Astrocyte (in vitro differentiated cells and primary cell): ENCODE measurements at regions not wholly inside any gene's neighbourhood (a gene's known extent, or its start where the extent isn't known, plus 50 kb on each side); places are given as distances from the start of the nearest gene placed in this dataset.

Source experiments
- DNase-seq: peaks from one replicate; pipeline ENCODE4 v3.0.0-alpha.2; 2010; ENCODE audit warnings: low read depth
- FAIRE-seq: peaks from 2 replicates; lab custom pipeline; 2011; peaks lifted over from hg19 to GRCh38; lab: Jason Lieb, UNC
- H2AFZ ChIP-seq: 2 replicates; pipeline ENCODE4 v1.6.0; 2012; ENCODE audit warnings: low read depth, low read length, inconsistent platforms
- H3K27ac ChIP-seq: 2 replicates; pipeline ENCODE4 v1.5.1; 2011; ENCODE audit warnings: low read depth, low read length, inconsistent platforms
- H3K27me3 ChIP-seq: 2 replicates; pipeline ENCODE4 v1.6.0; 2011; ENCODE audit warnings: low read length, inconsistent platforms; ENCODE audit not compliant: insufficient read depth
- H3K36me3 ChIP-seq: 2 replicates; pipeline ENCODE4 v1.5.1; 2011; ENCODE audit warnings: low read length, inconsistent platforms; ENCODE audit not compliant: insufficient read depth
- H3K4me1 ChIP-seq: 2 replicates; pipeline ENCODE4 v1.5.1; 2011; ENCODE audit warnings: low read length, inconsistent platforms; ENCODE audit not compliant: insufficient read depth
- H3K4me2 ChIP-seq: 2 replicates; pipeline ENCODE4 v1.6.0; 2012; ENCODE audit warnings: low read length, inconsistent platforms
- H3K4me3 ChIP-seq: 2 replicates; pipeline ENCODE4 v1.5.1; 2011; ENCODE audit warnings: low read depth, mild to moderate bottlenecking, low read length, inconsistent platforms; ENCODE audit not compliant: insufficient read depth
- H3K79me2 ChIP-seq: 2 replicates; pipeline ENCODE4 v1.6.0; 2012; ENCODE audit warnings: mild to moderate bottlenecking, low read length, inconsistent platforms; ENCODE audit not compliant: insufficient read depth
- H3K9ac ChIP-seq: 2 replicates; pipeline ENCODE4 v1.6.0; 2012; ENCODE audit warnings: mild to moderate bottlenecking, low read length, inconsistent platforms
- H3K9me3 ChIP-seq: 2 replicates; pipeline ENCODE4 v1.5.1; 2012; ENCODE audit warnings: low read depth, mild to moderate bottlenecking, low read length, inconsistent platforms; ENCODE audit not compliant: insufficient read depth
- H4K20me1 ChIP-seq: 2 replicates; pipeline ENCODE4 v1.6.0; 2012; ENCODE audit warnings: low read length, inconsistent platforms; ENCODE audit not compliant: insufficient read depth
- H3K27ac Mint-ChIP-seq: one replicate; pipeline ENCODE4 v1.8.0; 2021; ENCODE audit warnings: mild to moderate bottlenecking, mixed read lengths; ENCODE audit not compliant: unreplicated experiment
- H3K27me3 Mint-ChIP-seq: one replicate; pipeline ENCODE4 v1.8.0; 2021; ENCODE audit warnings: low read depth, mixed read lengths; ENCODE audit not compliant: unreplicated experiment
- H3K36me3 Mint-ChIP-seq: one replicate; pipeline ENCODE4 v1.8.0; 2021; ENCODE audit warnings: low read depth, mixed read lengths; ENCODE audit not compliant: unreplicated experiment
- H3K4me1 Mint-ChIP-seq: one replicate; pipeline ENCODE4 v1.8.0; 2021; ENCODE audit warnings: low read depth, mixed read lengths; ENCODE audit not compliant: unreplicated experiment
- H3K4me3 Mint-ChIP-seq: one replicate; pipeline ENCODE4 v1.8.0; 2021; ENCODE audit warnings: mild to moderate bottlenecking, moderate library complexity, mixed read lengths; ENCODE audit not compliant: unreplicated experiment
- H3K9me3 Mint-ChIP-seq: one replicate; pipeline ENCODE4 v1.8.0; 2021; ENCODE audit warnings: mild to moderate bottlenecking, mixed read lengths; ENCODE audit not compliant: unreplicated experiment
- EZH2 ChIP-seq: IDR thresholded peaks from 2 replicates; pipeline ENCODE4 v1.6.1; 2012; ENCODE audit warnings: mild to moderate bottlenecking, low read length, inconsistent platforms; ENCODE audit not compliant: insufficient read depth
- TF ChIP-seq, protein P1 (sequence below): IDR thresholded peaks from 2 replicates; pipeline ENCODE4 v1.5.1; 2011; ENCODE audit warnings: low read depth, mild to moderate bottlenecking, inconsistent platforms, low read length, moderate library complexity; ENCODE audit not compliant: insufficient read depth

DNA sequence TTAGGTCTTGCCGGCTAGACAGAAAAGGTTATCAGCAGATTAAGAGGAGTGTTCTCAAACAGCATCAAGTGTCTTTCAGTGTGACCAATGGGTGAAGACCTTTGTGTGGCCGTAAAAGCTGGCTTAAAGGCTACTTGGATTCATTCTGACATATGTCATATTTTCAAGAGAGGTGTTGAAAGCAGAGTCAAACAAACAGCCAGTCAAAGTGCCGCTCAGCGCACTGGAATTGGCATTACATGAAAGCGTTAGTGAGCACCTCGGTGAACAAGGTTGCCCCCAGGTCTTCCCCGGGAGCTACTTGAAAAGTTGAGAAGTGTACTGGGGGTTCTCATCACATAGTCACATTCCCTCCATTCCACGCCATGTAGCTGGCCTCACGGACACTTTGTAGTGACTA, 148.9 kb downstream of the SOX3 start:
- TF ChIP-seq, protein P1, sequence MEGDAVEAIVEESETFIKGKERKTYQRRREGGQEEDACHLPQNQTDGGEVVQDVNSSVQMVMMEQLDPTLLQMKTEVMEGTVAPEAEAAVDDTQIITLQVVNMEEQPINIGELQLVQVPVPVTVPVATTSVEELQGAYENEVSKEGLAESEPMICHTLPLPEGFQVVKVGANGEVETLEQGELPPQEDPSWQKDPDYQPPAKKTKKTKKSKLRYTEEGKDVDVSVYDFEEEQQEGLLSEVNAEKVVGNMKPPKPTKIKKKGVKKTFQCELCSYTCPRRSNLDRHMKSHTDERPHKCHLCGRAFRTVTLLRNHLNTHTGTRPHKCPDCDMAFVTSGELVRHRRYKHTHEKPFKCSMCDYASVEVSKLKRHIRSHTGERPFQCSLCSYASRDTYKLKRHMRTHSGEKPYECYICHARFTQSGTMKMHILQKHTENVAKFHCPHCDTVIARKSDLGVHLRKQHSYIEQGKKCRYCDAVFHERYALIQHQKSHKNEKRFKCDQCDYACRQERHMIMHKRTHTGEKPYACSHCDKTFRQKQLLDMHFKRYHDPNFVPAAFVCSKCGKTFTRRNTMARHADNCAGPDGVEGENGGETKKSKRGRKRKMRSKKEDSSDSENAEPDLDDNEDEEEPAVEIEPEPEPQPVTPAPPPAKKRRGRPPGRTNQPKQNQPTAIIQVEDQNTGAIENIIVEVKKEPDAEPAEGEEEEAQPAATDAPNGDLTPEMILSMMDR, result no peak
- TF ChIP-seq EZH2, result no peak
- Histone ChIP-seq H4K20me1 (no peaks in the 10 kb centered on the region), H3K79me2 (no peaks in the 10 kb centered on the region), H3K4me2 (no peak overlapping the region), H3K4me3 (no peak overlapping the region), H3K27ac (no peak overlapping the region), H3K27me3 (no peaks in the 10 kb centered on the region), H2AFZ (no peak overlapping the region), H3K4me1 (no peaks in the 10 kb centered on the region), H3K36me3 (no peaks in the 10 kb centered on the region), H3K9me3 (no peaks in the 10 kb centered on the region), H3K9ac (no peak overlapping the region)
- Mint-ChIP-seq H3K36me3 (no peaks in the 10 kb centered on the region), H3K27ac (no peak overlapping the region), H3K4me1 (no peaks in the 10 kb centered on the region), H3K27me3 (peaks cover 15% of the 10 kb centered on the region), H3K4me3 (no peak overlapping the region), H3K9me3 (peaks cover 1% of the 10 kb centered on the region)
- no peak for FAIRE-seq
- no peak for DNase-seq

DNA sequence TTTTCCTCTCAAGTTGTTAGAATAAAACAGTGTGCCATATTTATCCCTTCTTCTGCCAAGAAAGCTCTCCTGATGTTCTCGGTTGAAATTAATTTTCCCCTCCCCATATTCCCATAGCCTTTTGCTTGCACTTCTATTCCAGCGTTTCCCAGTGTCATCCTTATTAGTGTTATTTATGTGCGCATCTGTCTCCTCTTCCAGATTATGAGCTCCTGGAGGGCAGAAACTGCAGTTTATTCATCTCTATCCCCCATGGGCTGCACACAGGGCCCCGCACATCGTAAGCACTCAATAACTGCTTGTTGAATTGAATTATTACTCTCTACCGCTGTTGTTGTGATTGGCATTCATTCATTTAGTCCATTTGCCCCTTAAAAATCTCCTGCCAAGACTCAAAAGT, 149.4 kb downstream of the SOX3 start:
- no peak for FAIRE-seq
- H3K27ac Mint-ChIP-seq, result no peak overlapping the region

More for the DNA sequence above, 149.4 kb downstream of the SOX3 start:
- no peaks in the 10 kb centered on the region for H3K4me1 Mint-ChIP-seq
- H3K27me3 ChIP-seq, result no peaks in the 10 kb centered on the region
- no peaks in the 10 kb centered on the region for H3K79me2 ChIP-seq
- no peaks in the 10 kb centered on the region for H3K9me3 ChIP-seq
- H3K27ac ChIP-seq, result no peak overlapping the region
- TF ChIP-seq, protein P1, result no peak
- no peak for TF ChIP-seq EZH2
- no peak overlapping the region for H3K4me2 ChIP-seq
- H2AFZ ChIP-seq, result no peak overlapping the region
- H3K36me3 Mint-ChIP-seq, result no peaks in the 10 kb centered on the region
- no peaks in the 10 kb centered on the region for H4K20me1 ChIP-seq
- no peaks in the 10 kb centered on the region for H3K36me3 ChIP-seq
- H3K4me3 Mint-ChIP-seq, result no peak overlapping the region
- no peaks in the 10 kb centered on the region for H3K4me1 ChIP-seq
- H3K4me3 ChIP-seq, result no peak overlapping the region
- H3K9me3 Mint-ChIP-seq, result peaks cover 1% of the 10 kb centered on the region
- no peak overlapping the region for H3K9ac ChIP-seq
- peaks cover 15% of the 10 kb centered on the region for H3K27me3 Mint-ChIP-seq
- DNase-seq, result no peak
